ENCODE measurements at regions not wholly inside any gene's neighbourhood (a gene's known extent, or its start where the extent isn't known, plus 50 kb on each side); places are given as distances from the start of the nearest gene placed in this dataset.

- H3K9me1 ChIP-seq (ENCODE audit: control insufficient read depth, extremely low read depth, insufficient read depth, low read length): no peaks in the 10 kb centered on the region
- no peak overlapping the region for H3K4me3 ChIP-seq (ENCODE audit: control insufficient read depth in 2 of 3, extremely low read depth in 1 of 3, insufficient read depth in 2 of 3, low read depth in 1 of 3, low read length in 3 of 3)
- TF ChIP-seq CTCF (optimal IDR thresholded peaks at IDR 0.05 in 1 of 3, IDR thresholded peaks at IDR 0.05 in 1 of 3, conservative IDR thresholded peaks at IDR 0.05 in 1 of 3; ENCODE audit: extremely low read depth in 1 of 3, insufficient read depth in 2 of 3, low read length in 3 of 3) (no peak), EZH2 (IDR thresholded peaks at IDR 0.05; ENCODE audit: low read length) (no peak)
- H3K27me3 ChIP-seq (ENCODE audit: control insufficient read depth, extremely low read depth, insufficient read depth, low read length): no peaks in the 10 kb centered on the region
- dilution Hi-C loops (cut with MboI; ENCODE audit: extremely low pct_ligation_motif_present, low sequenced_read_pairs): no loop called here
- no peak overlapping the region for H3K9ac ChIP-seq (ENCODE audit: control insufficient read depth, extremely low read depth, insufficient read depth, low read length)
- no peaks in the 10 kb centered on the region for H3K36me3 ChIP-seq (ENCODE audit: control insufficient read depth in 2 of 2, extremely low read depth in 1 of 2, insufficient read depth in 2 of 2, low read length in 2 of 2)
- H2AFZ ChIP-seq (ENCODE audit: control insufficient read depth, low read length): no peak overlapping the region
- FAIRE-seq (no peak), DNase-seq (ENCODE audit: low read depth, low spot score) (no peak)
- H3K4me2 ChIP-seq (ENCODE audit: control insufficient read depth, extremely low read depth, insufficient read depth, low read depth, low read length): no peak overlapping the region
- H3K27ac ChIP-seq (ENCODE audit: control insufficient read depth, insufficient read depth, low read length): no peak overlapping the region
- no peaks in the 10 kb centered on the region for H4K20me1 ChIP-seq (ENCODE audit: control insufficient read depth, extremely low read depth, insufficient read depth, low read length)
- no peaks in the 10 kb centered on the region for H3K4me1 ChIP-seq (ENCODE audit: control insufficient read depth, extremely low read depth, insufficient read depth, low read length)
- no peaks in the 10 kb centered on the region for H3K79me2 ChIP-seq (ENCODE audit: control insufficient read depth, insufficient read depth, low read length)
- no peaks in the 10 kb centered on the region for H3K9me3 ChIP-seq (ENCODE audit: control insufficient read depth, low read depth, low read length)
Observed at GRCh38 chr1:95941121-95941798, 707.2 kb downstream of the RWDD3 start.

- no peaks in the 10 kb centered on the region for H3K79me2 ChIP-seq (ENCODE audit: control insufficient read depth, insufficient read depth, low read length)
- DNase-seq (ENCODE audit: low read depth, low spot score): no peak
- dilution Hi-C loops (cut with MboI; ENCODE audit: extremely low pct_ligation_motif_present, low sequenced_read_pairs): no loop called here
- no peak for TF ChIP-seq CTCF (optimal IDR thresholded peaks at IDR 0.05 in 1 of 3, IDR thresholded peaks at IDR 0.05 in 1 of 3, conservative IDR thresholded peaks at IDR 0.05 in 1 of 3; ENCODE audit: extremely low read depth in 1 of 3, insufficient read depth in 2 of 3, low read length in 3 of 3)
- TF ChIP-seq EZH2 (IDR thresholded peaks at IDR 0.05; ENCODE audit: low read length): no peak
- H3K27me3 ChIP-seq (ENCODE audit: control insufficient read depth, extremely low read depth, insufficient read depth, low read length): no peaks in the 10 kb centered on the region
- H4K20me1 ChIP-seq (ENCODE audit: control insufficient read depth, extremely low read depth, insufficient read depth, low read length): no peaks in the 10 kb centered on the region
- no peak for FAIRE-seq
- H3K4me3 ChIP-seq (ENCODE audit: control insufficient read depth in 2 of 3, extremely low read depth in 1 of 3, insufficient read depth in 2 of 3, low read depth in 1 of 3, low read length in 3 of 3): no peak overlapping the region
- no peak overlapping the region for H2AFZ ChIP-seq (ENCODE audit: control insufficient read depth, low read length)
- H3K4me2 ChIP-seq (ENCODE audit: control insufficient read depth, extremely low read depth, insufficient read depth, low read depth, low read length): no peak overlapping the region
- H3K9ac ChIP-seq (ENCODE audit: control insufficient read depth, extremely low read depth, insufficient read depth, low read length): no peak overlapping the region
- no peaks in the 10 kb centered on the region for H3K4me1 ChIP-seq (ENCODE audit: control insufficient read depth, extremely low read depth, insufficient read depth, low read length)
- H3K36me3 ChIP-seq (ENCODE audit: control insufficient read depth in 2 of 2, extremely low read depth in 1 of 2, insufficient read depth in 2 of 2, low read length in 2 of 2): no peaks in the 10 kb centered on the region
- H3K9me1 ChIP-seq (ENCODE audit: control insufficient read depth, extremely low read depth, insufficient read depth, low read length): no peaks in the 10 kb centered on the region
- H3K27ac ChIP-seq (ENCODE audit: control insufficient read depth, insufficient read depth, low read length): no peak overlapping the region
- H3K9me3 ChIP-seq (ENCODE audit: control insufficient read depth, low read depth, low read length): no peaks in the 10 kb centered on the region
Observed at GRCh38 chr1:95948023-95948422, 714.0 kb downstream of the RWDD3 start.

All from keratinocyte (primary cell).